Superior temporal gyrus (tissue), 1 donor: ENCODE measurements at regions not wholly inside any gene's neighbourhood (a gene's known extent, or its start where the extent isn't known, plus 50 kb on each side); places are given as distances from the start of the nearest gene placed in this dataset.
A peak's percentile ranks its signal among the peaks of the same experiment; 100 is the strongest.

Experiments used
- DNase-seq: peaks from one replicate; pipeline ENCODE4 v3.0.0-alpha.2; 2016; ENCODE audit errors: extremely low spot score

DNA sequence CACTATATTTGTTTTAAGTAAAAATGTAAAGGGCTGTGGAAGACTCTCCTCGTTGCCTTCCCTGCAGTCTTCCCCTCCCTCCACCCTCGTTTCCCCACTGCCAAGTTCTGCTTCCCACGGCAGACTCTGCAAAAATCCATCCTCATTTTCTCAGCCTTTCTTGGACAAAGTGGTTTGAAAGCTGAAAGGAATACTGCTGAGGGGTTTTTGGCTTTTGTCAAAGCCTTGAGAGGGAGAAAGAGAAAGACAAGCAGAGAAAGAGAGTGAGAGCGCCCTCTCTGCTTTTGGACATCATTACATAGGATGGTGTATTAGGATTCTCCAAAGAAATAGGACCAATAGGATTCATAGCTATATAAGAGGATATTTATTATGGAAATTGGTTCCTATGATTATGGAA lies 455.9 kb upstream of the SOX11 start:
- peak; percentile 39 for DNase-seq

GRCh38 chr2:5242751-5243150 lies 449.4 kb upstream of the SOX11 start:
- DNase-seq = no peak

- DNase-seq = no peak
Observed at GRCh38 chr2:5250482-5250881, 441.7 kb upstream of the SOX11 start.

DNA sequence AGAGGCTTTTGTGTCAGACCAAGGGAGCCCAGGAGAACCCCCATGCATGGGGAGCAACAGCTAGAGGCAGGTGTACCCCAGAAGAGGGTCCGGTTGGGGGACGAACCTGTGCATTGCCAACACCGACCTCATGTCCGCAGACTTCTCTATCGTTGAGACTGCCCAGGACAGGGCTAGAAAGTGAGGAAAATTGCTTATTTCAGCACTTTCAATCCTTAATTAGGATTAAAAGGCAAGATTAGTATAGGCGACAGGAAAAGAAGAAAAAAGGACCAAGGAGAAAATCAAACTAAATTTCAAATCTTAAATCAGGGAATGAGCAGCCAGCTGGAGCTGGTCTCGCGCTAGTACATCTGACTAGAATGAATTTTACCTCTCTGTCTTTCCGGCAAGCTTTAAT lies 438.9 kb upstream of the SOX11 start:
- no peak for DNase-seq

DNA sequence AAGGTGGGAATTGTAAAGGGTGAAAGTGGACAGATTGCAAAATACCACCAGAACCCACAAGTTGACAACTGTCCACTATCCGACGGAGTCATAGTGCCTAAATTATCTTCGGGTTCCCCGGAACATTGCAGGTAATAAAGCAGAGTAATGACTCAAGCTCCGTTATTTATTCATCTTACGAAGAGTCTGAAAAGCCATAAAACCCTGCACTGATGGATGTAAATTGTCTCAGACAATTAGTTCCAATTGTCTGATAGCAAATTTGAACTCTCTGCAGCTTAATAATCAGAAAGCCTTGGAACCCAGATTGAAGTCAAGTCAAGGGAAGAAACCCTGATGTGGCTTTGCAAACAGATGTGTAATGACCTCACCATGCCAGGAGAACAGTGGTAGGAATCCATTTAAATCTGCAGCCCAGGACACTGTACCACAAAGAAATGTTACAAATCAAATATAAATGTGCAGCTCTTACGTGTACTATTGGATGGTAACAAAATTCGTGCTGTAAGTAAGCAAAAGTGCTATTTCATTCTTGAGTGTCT lies 437.3 kb upstream of the SOX11 start:
- DNase-seq = no peak

DNA sequence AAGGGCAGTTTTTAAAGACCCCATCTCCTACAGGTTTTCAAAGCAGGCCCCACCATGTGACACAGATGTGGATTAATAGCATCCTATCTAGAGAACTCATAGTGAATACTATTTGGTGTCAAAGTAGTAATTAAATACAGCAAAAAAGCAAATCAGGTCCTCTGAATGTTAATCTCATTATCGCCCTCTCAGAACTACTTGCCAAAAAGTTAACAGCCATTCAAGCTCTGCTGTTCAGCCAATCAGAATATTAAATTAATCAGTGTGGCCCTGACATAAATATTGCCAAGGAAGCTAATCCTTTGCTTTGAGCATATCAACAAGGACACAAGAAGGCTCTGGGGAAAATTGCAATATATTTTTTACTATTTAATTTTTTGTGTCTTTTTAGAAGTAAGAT lies 428.9 kb upstream of the SOX11 start:
- DNase-seq = no peak

DNA sequence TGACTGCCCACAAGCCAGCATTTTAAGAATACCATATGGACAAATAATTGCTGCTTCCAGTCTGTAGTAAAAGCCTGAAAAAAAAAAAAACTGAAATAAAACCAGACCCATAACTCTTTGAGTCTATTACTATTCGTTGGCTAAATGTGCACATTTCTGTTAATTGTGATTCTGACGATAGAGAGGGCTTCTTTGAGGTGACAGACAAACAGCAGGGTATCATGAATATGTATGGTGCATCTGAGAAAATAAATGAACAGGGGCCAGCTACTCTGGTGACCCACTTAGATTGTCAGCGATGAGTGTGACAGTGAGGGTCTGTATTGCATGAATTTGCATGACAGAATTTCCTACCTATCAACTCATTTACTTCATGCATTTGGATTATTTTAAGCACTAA lies 427.8 kb upstream of the SOX11 start:
- no peak for DNase-seq

DNA sequence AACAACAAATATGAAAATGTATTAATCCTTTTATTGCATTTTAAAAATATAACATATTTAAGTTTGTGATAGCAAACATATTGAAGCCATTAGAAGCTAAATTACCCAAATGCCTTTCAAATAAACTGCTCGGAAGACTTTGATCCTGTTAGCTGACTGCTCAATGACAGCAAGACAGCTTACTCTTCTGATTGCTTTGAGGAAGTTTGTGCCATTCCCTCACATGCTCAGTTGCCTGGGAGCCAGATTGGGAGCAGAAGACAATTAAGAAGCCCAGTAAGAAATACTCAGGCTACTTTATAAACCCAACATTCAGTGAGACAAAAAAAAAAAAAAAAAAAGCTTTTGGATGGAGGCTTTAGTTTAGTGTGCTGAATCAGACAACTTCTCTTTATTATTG lies 407.1 kb upstream of the SOX11 start:
- DNase-seq = no peak

DNA sequence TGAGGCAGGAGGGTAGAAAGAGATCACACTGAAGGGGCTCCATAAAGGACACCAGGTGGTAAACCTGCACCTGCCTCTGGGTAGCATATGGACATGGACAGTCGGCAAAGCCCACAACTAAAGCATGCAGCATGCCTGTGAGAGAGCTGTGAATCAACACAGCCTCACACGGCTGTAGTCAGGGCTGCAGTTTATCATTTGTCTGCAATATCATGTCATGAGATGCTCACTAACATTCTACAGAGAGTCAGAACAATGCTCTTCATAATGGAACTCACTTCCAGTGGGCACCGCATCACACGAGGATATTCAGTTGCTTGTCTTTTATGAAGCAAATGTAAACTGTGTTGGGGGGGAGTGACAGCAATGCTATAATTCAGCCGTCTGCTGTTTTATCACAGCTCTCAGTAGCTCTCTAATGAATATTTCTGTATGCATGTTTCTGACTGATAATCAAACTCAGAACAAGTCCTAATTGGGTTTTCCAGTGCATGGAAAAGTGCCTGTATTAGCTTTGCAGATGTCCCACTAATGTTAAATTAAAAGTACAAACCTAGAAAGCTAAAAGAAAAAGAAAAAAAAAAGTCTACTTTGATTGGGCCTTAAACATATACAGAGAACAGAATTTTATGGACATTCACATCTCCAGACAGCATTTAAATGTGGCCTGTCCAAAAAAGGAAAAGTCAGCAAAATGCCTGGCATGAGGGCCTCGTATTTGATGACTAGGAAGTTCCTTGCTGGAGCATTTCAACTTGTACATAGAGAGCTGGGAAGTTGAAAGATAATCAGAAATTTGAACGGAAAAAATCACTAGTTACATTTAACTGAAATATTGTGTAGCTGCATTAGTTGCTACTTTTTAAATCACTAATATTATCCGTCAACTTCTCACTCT lies 406.1 kb upstream of the SOX11 start:
- DNase-seq = no peak

DNA sequence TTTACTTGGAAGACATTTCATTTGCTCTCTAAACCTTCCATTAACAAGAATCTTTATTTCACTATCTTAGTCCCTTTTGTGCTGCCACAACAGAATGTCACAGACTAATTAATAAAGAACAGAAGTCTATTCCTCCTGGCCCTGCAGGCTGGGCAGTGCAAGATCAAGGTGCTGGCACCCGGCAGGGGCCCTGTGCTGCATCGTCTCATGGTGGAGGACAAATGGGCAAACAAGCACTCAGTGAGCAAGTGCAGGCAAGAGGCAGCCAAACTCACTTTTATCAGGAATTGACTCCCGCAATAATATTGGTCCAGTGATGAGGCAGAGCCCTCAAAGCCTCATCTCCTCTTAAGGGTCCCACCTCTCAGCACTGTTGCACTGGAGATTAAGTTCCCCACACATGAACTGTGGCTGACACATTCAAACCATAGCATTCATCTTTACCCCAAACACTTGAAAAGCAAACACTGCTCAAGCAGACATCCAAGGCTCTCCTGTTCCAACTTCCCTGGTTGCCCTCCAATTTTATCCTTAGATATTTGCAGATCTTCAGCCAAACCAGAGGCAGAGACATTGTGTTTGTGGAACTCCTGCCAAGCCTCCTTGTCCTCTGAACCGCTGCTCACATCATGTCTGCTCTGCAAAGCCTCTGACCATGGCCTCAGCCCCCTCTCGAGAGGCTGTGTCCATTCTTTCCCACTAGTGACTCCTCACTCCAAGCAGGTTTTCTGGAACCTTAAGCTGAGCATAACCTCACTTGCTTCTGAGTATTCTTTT lies 404.4 kb upstream of the SOX11 start:
- no peak for DNase-seq

GRCh38 chr2:5290900-5291546 lies 401.2 kb upstream of the SOX11 start:
- no peak for DNase-seq

- DNase-seq = no peak
Observed at GRCh38 chr2:5304640-5305039, 387.5 kb upstream of the SOX11 start.

DNA sequence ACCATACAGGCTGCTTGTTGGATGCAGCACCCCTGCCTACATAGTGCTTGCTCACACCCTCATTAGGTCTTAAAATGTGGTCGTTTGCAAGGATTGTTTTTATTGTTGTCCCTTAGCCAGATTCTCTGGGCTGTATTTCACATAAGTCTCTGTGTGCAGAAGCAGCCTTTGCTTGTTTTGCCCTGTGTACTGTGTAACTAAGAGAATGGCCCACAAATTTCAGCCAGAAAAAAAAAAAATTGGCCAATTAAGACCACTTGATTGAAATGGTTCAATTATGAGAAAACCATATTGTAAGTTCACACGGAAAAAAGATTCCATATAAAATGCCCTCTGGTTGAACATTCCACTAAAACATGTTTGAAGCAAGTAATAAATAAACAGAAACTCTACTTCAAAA lies 377.1 kb upstream of the SOX11 start:
- no peak for DNase-seq

DNA sequence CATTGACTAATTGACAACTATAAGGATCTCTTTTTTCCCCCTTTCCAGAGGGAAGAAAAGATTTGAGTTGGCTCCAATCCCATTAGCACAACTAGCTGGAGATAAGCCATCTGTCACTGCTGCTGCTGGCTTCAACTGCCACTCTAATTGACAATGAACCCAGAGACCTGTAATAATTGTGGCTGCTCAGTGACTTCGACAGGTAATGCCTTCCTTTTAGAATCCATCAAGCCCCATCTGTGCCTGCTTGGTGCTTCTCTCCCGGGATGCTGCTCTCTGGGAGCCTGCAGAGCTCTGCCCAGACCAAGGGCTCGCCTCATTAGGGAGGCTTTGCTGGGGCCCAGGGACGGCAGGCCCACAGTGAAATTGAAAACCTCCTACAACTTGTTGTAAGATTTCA lies 376.7 kb upstream of the SOX11 start:
- DNase-seq = no peak

- DNase-seq = no peak
Observed at GRCh38 chr2:5316001-5316490, 376.1 kb upstream of the SOX11 start.

- no peak for DNase-seq
Observed at GRCh38 chr2:5319493-5319892, 372.7 kb upstream of the SOX11 start.

GRCh38 chr2:5322396-5322795 lies 369.8 kb upstream of the SOX11 start:
- DNase-seq = no peak

DNA sequence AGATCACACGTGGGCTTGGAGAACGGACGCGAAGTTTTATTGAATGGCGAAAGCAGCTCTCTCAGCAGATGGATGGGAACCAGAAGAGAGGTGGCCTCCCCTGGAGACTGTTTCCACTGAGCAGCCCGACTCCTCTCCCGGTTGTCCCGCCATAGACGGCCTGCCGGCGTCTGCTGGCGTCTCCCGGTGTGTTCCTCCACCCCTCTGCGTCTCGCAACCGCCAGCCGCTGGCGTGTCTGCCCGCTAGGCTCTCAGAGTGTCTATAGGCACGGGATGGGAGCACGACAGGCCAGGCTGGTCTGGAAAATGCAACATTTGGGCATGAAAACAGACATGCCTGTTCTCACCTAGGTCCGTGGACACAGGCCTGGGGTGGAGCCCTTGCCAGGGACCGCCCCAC lies 366.7 kb upstream of the SOX11 start:
- DNase-seq = no peak

DNA sequence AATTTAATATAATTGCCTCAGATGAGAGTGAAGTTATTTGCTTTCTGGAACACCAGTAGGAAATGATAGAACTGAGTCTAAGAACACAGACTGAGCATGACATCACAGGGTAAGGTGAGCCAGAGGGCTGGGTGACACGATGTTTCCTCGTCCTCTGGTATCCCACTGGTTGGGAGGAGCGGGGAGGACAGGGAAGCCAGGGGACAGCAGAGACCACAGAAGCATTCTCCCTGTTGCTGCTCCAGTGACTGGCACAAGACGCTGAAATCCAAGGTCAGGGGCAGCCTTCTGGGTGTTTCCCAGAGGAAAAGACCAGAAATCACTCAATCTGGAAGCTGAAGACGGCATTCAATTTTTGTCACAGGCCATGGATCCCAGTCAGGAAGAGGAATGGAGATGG lies 363.4 kb upstream of the SOX11 start:
- no peak for DNase-seq

GRCh38 chr2:5329763-5330162 lies 362.4 kb upstream of the SOX11 start:
- no peak for DNase-seq

DNA sequence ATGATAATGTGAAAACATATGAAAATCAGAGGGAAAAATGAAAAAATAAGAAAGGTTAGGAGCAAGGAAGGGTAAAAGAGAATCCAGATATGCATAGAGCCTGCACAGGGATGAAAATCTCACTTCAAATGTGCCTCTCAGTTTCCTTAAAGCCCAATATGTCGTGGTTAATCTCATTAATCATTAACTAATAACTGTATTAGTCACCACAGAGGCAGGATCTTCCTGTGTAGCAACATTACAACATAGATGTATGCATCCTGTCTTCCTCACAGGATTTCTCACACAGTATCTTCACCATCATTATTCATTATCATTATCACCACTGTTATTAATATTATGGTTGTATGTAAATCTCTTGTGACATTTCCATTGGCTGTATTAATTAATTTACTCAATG lies 361.2 kb upstream of the SOX11 start:
- DNase-seq = no peak

- no peak for DNase-seq
Observed at GRCh38 chr2:5332925-5333324, 359.3 kb upstream of the SOX11 start.
